Endodermal cell (in vitro differentiated cells): ENCODE measurements at regions not wholly inside any gene's neighbourhood (a gene's known extent, or its start where the extent isn't known, plus 50 kb on each side); places are given as distances from the start of the nearest gene placed in this dataset.
"Not testable (repeated sequence)": the region's sequence is repeated elsewhere in the genome, so short reads cannot be mapped to it uniquely, and the experiment has no call there.

Experiments used
- DNase-seq: peaks from one replicate; pipeline ENCODE4 v3.0.0-alpha.2; 2017
- H3K27ac ChIP-seq: 2 replicates; pipeline ENCODE4 v1.5.1; 2013; ENCODE audit warnings: mild to moderate bottlenecking, low read depth, low read length, moderate library complexity
- H3K27me3 ChIP-seq: 2 replicates; pipeline ENCODE4 v1.6.1; 2013; ENCODE audit warnings: mild to moderate bottlenecking, low read length, moderate library complexity; ENCODE audit not compliant: insufficient read depth, control insufficient read depth, poor library complexity, severe bottlenecking
- H3K36me3 ChIP-seq: 2 replicates; pipeline ENCODE4 v1.7.0; 2013; ENCODE audit warnings: mild to moderate bottlenecking, low read length, moderate library complexity; ENCODE audit not compliant: control insufficient read depth, insufficient read depth
- H3K4me1 ChIP-seq: one replicate; pipeline ENCODE4 v1.7.0; 2013; ENCODE audit warnings: low read length; ENCODE audit not compliant: control insufficient read depth, insufficient read depth
- H3K4me3 ChIP-seq: 2 replicates; pipeline ENCODE4 v1.5.1; 2013; ENCODE audit warnings: mild to moderate bottlenecking, low read length, moderate library complexity
- H3K9ac ChIP-seq: 2 replicates; pipeline ENCODE4 v1.6.1; 2013; ENCODE audit warnings: mild to moderate bottlenecking, low read length, moderate library complexity; ENCODE audit not compliant: poor library complexity, severe bottlenecking; ENCODE audit errors: extremely low read depth
- H3K9me3 ChIP-seq: 2 replicates; pipeline ENCODE4 v1.6.1; 2013; ENCODE audit warnings: mild to moderate bottlenecking, low read length, moderate library complexity; ENCODE audit not compliant: control insufficient read depth
- H3K27ac Mint-ChIP-seq: 2 replicates; pipeline ENCODE4 v1.8.0; 2020; ENCODE audit warnings: mixed read lengths
- H3K27me3 Mint-ChIP-seq: 2 replicates; pipeline ENCODE4 v1.8.0; 2021; ENCODE audit warnings: mild to moderate bottlenecking, mixed read lengths; ENCODE audit not compliant: insufficient read depth
- H3K36me3 Mint-ChIP-seq: 2 replicates; pipeline ENCODE4 v1.8.0; 2020; ENCODE audit warnings: low read depth, mixed read lengths
- H3K4me1 Mint-ChIP-seq: 2 replicates; pipeline ENCODE4 v1.8.0; 2020; ENCODE audit warnings: mixed read lengths
- H3K4me3 Mint-ChIP-seq: 2 replicates; pipeline ENCODE4 v1.8.0; 2020; ENCODE audit warnings: mild to moderate bottlenecking, moderate library complexity, mixed read lengths
- H3K9me3 Mint-ChIP-seq: 2 replicates; pipeline ENCODE4 v1.8.0; 2020; ENCODE audit warnings: mild to moderate bottlenecking, mixed read lengths
- CTCF ChIP-seq: fragments of 200-600 bp; sonication (generic); conservative IDR thresholded peaks from 2 replicates; pipeline ENCODE4 v1.5.0; 2021; ENCODE audit warnings: antibody characterized with exemption, mild to moderate bottlenecking
- WGBS, 2 experiments: methylation state at CpG; one replicate each; pipeline versions ENCODE4 v1.1.5 to v1.1.7; 2013; ENCODE audit warnings: missing lambda C conversion rate in 2 of 2, mixed read lengths in 1 of 2; ENCODE audit not compliant: insufficient coverage in 1 of 2, insufficient read length in 1 of 2; 5-methylcytosine and 5-hydroxymethylcytosine counted together

GRCh38 chr11:106173291-106173690 lies 95.8 kb downstream of the AASDHPPT start:
- peaks cover 8% of the 10 kb centered on the region for H3K4me1 ChIP-seq
- Mint-ChIP-seq H3K27me3 (no peaks in the 10 kb centered on the region), H3K27ac (no peak overlapping the region), H3K9me3 (peaks cover 20% of the 10 kb centered on the region), H3K36me3 (no peaks in the 10 kb centered on the region), H3K4me1 (peaks cover 32% of the 10 kb centered on the region), H3K4me3 (no peak overlapping the region)
- no peaks in the 10 kb centered on the region for H3K27me3 ChIP-seq
- WGBS, 2 experiments: 60 to 80% methylated on average over 1 to 2 of the region's 2 CpGs
- H3K4me3 ChIP-seq: peak overlapping the region; percentile 43
- peaks cover 45% of the 10 kb centered on the region for H3K9me3 ChIP-seq
- no peak overlapping the region for H3K9ac ChIP-seq
- H3K36me3 ChIP-seq: no peaks in the 10 kb centered on the region
- DNase-seq: no peak
- no peak for TF ChIP-seq CTCF
- H3K27ac ChIP-seq: no peak overlapping the region

- not testable (repeated sequence) for DNase-seq, H3K27ac Mint-ChIP-seq, H3K4me3 ChIP-seq, H3K27ac ChIP-seq, H3K9ac ChIP-seq, H3K36me3 ChIP-seq, H3K4me3 Mint-ChIP-seq, H3K27me3 Mint-ChIP-seq, H3K36me3 Mint-ChIP-seq, H3K4me1 ChIP-seq, H3K27me3 ChIP-seq
- H3K9me3 Mint-ChIP-seq: peaks cover 17% of the 10 kb centered on the region
- peaks cover 38% of the 10 kb centered on the region for H3K9me3 ChIP-seq
- WGBS, 2 experiments: 91% methylated on average over 3 to 4 of the region's 4 CpGs
- H3K4me1 Mint-ChIP-seq: peaks cover 32% of the 10 kb centered on the region
Observed at GRCh38 chr11:106174003-106174402, 96.5 kb downstream of the AASDHPPT start.

- no peaks in the 10 kb centered on the region for H3K27me3 ChIP-seq
- Mint-ChIP-seq H3K4me3 (no peak overlapping the region), H3K9me3 (peaks cover 16% of the 10 kb centered on the region), H3K27me3 (no peaks in the 10 kb centered on the region), H3K4me1 (peaks cover 26% of the 10 kb centered on the region), H3K27ac (no peak overlapping the region), H3K36me3 (no peaks in the 10 kb centered on the region)
- no peak for TF ChIP-seq CTCF
- no peak overlapping the region for H3K4me3 ChIP-seq
- no peak overlapping the region for H3K27ac ChIP-seq
- WGBS, 2 experiments: 95 to 99% methylated on average over 14 to 17 of the region's 17 CpGs
- H3K4me1 ChIP-seq: peaks cover 8% of the 10 kb centered on the region
- H3K36me3 ChIP-seq: no peaks in the 10 kb centered on the region
- no peak overlapping the region for H3K9ac ChIP-seq
- peaks cover 13% of the 10 kb centered on the region for H3K9me3 ChIP-seq
- no peak for DNase-seq
Observed at GRCh38 chr11:106176817-106177216, 99.4 kb downstream of the AASDHPPT start.

GRCh38 chr11:106177311-106177710 lies 99.8 kb downstream of the AASDHPPT start:
- Histone ChIP-seq H3K27me3 (no peaks in the 10 kb centered on the region), H3K27ac (no peak overlapping the region), H3K36me3 (no peaks in the 10 kb centered on the region), H3K4me3 (peak overlapping the region; percentile 20), H3K9me3 (peaks cover 13% of the 10 kb centered on the region), H3K9ac (no peak overlapping the region), H3K4me1 (peaks cover 8% of the 10 kb centered on the region)
- Mint-ChIP-seq H3K9me3 (peaks cover 19% of the 10 kb centered on the region), H3K27ac (peak overlapping the region; percentile 48), H3K4me3 (no peak overlapping the region), H3K36me3 (no peaks in the 10 kb centered on the region), H3K27me3 (no peaks in the 10 kb centered on the region), H3K4me1 (peaks cover 26% of the 10 kb centered on the region)
- TF ChIP-seq CTCF: no peak
- WGBS, 2 experiments: 79% methylated on average over 6 of the region's 6 CpGs; no CpG with 5 or more reads in 1 of the 2 experiments
- peak; percentile 50 for DNase-seq
